DMS114 treated with DMSO at 0.1 percent for 48 hours (cell line): ENCODE measurements at regions not wholly inside any gene's neighbourhood (a gene's known extent, or its start where the extent isn't known, plus 50 kb on each side); places are given as distances from the start of the nearest gene placed in this dataset.

Experiments used
- DNase-seq: peaks from one replicate; lab custom pipeline; 2025; ENCODE audit not compliant: unreplicated experiment; lab: John Stamatoyannopoulos, UW

- DNase-seq = no peak
These were observed 197.8 kb downstream of the ZNF648 start for GRCh38 chr1:181863736-181864135.

GRCh38 chr1:181863006-181863405, 198.5 kb downstream of the ZNF648 start:
- no peak for DNase-seq

GRCh38 chr1:181858135-181858534, 203.4 kb downstream of the ZNF648 start:
- DNase-seq = no peak
